ENCODE measurements at regions not wholly inside any gene's neighbourhood (a gene's known extent, or its start where the extent isn't known, plus 50 kb on each side); places are given as distances from the start of the nearest gene placed in this dataset.
"Not testable (repeated sequence)": the region's sequence is repeated elsewhere in the genome, so short reads cannot be mapped to it uniquely, and the experiment has no call there.

DNA sequence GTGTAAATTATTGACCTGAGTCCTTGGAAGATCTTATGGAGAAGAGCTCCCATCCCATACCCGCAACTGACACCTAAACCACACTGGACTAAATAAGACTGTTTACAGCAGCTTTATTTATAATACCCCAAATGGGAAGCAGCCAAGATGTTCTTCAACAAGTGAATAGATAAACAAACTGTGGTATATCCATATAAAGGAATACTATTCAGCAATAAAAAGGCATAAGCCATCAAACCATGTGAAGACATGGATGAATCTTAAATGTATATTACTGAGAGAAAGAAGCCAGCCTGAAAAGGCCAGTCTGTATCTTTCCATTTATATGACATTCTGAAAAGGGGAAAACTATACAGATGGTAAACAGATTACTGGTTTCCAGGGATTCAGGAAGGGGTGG, 212.7 kb downstream of the TPBG start:
- no peak for DNase-seq (ENCODE audit: low read depth, low spot score)

DNA sequence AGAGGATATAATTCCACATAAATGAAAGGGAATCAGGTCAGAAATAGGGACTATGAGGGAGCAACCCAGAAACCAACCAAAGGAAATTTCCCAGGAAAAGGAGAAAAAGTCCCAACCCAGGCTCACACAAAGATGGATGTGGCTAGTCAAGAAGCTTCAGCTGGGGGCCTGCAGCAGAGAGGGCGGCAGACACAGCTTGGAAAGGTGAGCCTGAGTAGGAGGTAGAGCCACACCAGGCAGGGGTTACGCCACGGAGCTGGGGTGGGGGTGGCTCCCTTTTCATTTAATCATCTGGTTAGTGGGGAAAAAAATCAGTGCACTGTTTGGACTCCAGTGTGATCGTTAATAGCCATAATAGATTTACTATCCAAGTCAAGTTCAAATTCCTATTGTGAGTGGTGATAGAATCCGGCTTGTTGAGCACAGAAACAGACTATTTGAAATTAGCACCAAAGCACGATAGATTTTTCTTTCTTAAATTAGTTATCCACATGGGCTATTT, 220.6 kb downstream of the TPBG start:
- DNase-seq (ENCODE audit: low read depth, low spot score) = no peak

DNA sequence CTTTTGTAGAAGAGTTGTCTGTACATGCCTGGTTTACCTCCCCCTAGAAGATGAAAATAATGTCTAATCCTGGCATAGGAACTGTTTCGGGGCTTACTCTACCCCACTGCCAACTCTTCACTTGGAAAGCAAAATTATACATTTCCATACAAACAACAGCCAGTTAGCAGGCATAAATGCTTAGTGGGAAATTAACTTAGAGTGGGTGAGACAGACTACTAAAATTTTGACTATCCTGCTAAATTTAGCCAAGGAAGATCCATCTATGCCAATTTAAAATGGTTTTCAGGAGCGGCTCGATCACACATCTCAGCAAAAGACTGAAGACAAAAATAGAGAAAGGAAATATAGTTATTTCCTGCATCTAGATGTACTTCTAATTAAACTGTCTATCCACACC, 221.2 kb downstream of the TPBG start:
- no peak for DNase-seq (ENCODE audit: low read depth, low spot score)

DNA sequence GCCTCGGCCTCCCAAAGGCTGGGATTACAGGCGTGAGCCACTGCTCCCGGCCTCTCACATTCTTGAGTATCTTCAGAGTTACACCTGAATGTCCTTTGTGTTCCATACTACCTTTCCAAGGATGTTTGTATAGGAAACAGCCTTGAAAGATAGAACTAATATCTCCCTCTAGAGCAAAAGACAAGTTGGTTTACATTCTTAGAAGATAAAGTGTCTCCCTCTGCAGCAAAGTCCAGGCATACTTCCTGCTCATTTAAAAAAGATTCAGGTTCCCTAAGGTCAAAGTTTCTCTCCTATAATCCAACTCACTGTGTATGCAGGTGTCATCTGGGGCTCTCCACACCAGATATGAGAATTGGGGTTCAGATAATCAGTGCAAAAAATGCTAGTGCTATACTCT, 224.4 kb downstream of the TPBG start:
- no peak for DNase-seq (ENCODE audit: low read depth, low spot score)

DNA sequence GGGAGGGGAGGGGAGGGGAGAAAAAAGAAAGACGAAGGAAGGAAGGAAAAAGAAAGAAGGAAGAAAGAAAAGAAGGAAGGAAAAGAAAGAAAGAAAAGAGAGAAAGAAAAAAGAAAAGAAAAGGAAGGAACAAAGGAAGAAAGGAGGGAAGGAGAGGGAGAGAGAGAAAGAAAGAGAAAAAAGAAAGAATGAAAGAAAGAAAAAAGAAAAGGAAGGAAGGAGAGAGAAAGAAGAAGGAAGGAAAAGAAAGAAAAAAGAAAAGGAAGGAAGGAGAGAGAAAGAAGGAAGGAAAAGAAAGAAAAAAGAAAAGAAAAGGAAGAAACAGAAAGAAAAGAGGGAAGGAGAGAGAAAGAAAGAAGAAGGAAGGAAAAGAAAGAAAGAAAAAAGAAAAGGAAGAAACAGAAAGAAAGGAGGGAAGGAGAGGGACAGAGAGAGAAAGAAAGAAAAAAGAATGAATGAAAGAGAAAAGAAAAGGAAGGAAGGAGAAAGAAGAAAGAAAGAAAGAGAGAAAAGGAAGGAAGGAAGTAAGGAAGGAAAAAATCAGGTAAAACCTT, 225.3 kb downstream of the TPBG start:
- DNase-seq (ENCODE audit: low read depth, low spot score) = no peak

DNA sequence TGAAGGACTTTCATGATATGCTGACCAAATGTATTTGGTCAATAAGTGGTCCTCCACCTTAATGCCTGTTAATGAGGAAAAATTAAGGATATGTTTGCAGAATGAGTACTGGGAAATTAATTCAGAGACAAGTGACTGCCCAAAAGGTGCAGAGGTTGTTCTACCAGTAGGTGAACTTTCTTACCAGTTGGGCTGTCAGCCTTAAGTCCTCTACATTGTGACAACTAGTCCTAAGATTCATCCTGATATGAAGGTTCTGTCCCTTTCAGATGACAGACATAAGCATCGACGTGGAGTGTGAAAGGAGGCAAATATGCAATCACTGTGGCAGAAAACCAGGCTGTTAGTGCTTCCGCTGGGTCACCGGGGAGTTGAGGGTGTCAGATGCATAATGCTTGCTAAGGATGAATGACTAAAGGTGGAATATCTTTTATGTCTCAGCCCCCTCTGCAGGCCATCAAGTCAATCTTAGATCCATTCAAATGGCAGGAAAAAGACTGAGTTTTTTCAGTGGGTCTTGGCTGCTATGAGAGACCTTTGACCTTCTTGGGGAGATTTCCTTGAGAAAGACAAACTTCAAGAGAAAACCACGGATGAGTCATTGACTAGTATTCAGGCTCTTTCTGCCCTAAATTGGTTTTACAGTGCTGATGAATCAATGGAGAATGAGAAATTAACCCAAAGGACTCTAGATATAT, 226.0 kb downstream of the TPBG start:
- DNase-seq (ENCODE audit: low read depth, low spot score) = peak; percentile 61

DNA sequence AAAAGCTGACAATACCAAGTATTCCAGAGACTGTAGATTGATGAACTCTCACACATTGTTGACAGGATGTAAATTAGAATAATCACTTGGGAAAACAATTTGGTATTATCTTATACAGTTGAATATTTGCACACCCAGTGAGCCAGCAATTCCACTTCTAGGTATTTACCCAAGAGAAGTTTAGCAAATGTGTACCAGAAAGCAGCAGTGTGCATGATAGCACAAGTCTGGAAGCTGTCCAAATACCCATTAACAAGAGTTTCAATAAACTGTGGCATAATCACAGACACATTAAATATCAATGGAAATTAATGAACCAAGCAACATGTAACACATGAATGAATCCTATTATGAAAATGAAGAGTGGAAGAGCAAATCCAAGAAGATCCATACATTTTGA, 233.6 kb downstream of the TPBG start:
- DNase-seq (ENCODE audit: low read depth, low spot score) = no peak

DNA sequence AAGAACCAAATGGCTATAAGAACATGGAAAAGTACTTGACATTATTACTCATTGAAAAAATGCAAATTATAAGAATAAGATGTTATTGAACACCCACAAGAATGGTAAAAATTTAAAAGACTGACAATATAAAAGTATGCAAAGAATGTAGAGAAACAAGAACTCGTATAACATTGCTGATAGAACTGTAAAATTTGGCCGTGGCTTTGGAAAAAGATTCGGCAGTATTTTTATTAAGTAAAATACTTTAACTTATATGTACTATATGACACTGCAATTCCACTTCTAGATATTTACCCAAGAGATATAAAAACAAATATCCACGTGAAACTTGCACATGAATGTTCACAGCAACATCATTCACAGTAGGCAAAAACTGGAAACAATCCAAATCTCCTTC, 239.2 kb downstream of the TPBG start:
- DNase-seq (ENCODE audit: low read depth, low spot score) = peak; percentile 17

DNA sequence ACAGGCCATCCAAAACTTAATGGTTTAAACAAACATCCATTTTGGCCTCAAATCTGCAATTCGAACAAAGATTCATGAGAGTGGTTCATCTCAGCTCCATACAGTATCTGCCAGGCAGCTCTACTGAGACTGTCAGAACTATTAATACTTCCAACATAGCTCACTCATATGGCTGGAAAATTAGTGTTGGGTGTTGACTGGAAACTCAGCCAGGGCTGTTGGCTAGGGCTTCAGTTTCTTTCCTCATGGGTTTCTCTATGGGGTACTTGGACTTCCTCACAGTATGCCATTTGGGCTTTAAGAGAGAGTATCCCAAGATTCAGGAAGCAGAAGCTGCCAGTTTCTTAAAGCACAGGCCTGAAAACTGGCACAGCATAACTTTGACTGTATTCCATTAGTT, 240.3 kb downstream of the TPBG start:
- DNase-seq (ENCODE audit: low read depth, low spot score) = no peak

DNA sequence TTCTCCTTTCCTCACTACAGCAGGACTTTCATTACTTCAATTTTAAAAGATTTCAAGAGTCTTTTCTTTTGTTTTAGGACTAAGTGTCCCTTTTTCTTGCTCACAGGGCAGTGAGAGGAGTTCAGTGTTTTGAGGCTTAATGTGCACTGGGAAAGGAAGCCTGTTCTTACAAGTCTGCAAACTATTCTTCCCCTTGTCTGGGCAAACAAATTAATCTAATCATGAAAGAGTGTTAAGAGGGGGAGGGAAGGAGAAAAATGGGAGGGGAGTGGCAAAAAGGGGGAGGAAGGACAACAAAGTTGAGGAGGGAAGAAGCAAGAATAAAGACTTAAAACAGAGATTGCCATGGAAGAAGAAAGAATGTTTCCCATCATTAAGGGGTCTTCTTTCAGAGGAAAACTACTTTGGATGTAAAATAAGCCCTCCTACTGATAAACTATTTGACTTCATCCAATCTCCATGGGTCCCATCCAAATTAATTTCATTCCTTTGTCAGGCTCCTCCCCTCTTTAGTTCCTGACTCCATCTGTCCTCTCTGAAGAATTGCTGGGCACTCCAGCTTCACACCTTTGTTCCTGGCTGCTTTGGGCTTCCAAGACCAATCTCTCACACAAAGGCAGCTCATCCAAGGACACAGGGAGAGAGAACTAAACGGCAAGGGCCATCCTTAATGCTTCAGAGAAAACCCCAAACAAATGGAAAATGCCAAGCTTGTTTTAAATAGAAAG, 244.5 kb downstream of the TPBG start:
- DNase-seq (ENCODE audit: low read depth, low spot score) = no peak

DNA sequence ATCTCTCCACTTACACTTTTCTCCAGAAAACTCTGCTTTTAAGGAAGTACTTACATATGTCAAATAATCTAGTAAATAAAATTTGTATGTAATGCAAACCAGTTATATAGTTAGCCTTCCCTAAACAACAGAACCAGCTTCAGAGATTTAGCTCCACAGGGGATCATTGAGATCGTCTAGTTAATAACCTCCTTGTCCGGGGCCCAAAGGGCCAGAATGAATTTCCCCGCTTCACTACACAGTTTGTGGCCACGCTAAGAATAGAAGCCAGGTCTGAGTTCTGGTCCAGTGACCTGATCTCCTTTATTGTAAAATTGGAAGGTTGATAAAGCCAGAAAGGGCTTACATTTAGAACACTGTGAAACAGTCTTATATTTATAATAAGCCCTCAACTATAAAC, 245.2 kb downstream of the TPBG start:
- no peak for DNase-seq (ENCODE audit: low read depth, low spot score)

DNA sequence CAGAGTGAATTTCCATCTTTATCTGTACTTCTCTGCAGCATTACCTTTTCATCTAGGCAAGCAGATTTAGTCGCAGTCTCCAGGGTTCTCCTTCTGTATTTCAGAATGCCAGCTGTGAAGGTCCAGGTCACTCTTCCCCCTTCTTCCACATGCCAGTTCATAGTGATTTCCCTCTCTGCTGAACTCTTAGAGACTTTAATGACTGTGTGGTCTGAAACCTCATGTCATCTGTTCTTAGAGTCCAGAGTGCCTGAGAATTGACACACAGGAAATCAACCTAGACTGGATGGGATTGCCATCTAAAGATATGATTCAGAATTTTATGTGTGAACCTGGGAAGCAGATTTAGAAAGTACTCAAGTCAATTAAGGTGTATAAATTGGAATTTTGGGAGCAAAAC, 248.1 kb downstream of the TPBG start:
- no peak for DNase-seq (ENCODE audit: low read depth, low spot score)

DNA sequence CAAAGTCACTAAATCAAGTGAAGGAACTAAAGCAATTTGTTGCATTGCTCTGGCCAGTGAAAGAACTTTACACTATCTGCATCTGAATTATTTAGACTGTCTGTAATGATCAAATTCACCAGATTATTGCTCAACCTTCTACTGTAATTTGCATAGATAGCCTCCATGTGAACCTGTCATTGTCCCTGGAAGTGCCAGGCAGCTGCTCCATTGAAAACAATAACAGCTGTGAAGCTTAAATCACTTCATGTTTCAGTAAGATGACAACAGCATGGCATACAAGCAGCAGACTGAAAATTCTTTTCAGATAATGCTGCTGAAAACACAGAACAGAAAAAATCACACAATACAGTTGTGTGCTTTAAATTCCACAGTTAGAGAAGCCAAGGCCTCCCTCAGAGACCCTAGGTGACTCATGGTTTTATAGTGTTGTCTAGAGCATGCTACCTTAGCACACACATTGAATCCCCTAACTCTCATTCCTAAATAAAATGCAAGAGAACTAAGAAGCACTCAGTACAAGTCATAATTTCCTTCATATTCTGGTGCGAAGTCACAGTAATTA, 248.9 kb downstream of the TPBG start:
- DNase-seq (ENCODE audit: low read depth, low spot score) = no peak

DNA sequence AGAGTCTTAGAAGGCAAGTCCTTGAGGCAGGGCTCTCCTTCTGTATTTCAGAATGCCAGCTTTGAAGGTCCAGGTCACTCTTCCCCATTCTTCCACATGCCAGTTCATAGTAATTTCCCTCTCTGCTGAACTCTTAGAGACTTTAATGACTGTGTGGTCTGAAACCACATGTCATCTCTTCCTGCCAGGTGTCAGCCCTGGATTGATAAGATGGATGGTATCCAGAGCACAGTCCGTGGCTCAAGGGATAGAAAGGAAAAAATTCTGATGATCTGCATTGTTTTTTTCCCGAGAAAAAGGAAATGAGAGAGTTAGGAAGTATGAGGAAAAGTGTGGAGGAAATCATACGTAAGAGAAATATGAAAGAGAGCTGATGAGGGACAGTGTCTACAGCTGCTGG, 250.9 kb downstream of the TPBG start:
- no peak for DNase-seq (ENCODE audit: low read depth, low spot score)

DNA sequence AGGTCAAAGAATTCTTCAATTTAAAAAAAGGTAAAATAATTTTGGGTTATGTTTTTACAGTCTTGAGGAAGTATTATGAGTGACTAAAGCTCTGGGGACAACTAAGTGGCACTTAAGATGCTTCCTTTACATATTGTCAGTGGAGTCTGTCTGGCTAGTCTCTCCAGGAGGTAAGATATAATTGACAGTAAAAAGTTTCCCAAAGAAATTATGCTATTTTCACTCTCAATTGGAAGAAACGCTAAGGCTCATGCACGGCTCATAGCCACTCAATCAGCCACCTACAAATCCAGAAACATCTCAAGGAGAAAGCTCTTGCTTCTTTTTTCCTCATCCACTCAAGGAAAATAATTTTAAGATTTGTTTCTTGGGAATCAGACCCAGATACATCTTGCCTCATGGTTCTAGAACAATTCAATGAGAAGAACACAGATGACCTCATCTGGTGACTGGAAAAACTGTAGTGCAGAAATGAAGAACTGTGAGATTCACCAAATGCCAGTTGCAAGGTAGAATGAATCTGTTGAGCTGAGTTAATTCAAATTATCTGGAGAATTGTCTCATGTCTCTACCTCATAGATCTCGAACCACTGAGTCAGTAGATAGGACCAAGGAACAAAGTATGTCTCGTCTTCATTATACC, 252.9 kb downstream of the TPBG start:
- DNase-seq (ENCODE audit: low read depth, low spot score) = no peak

DNA sequence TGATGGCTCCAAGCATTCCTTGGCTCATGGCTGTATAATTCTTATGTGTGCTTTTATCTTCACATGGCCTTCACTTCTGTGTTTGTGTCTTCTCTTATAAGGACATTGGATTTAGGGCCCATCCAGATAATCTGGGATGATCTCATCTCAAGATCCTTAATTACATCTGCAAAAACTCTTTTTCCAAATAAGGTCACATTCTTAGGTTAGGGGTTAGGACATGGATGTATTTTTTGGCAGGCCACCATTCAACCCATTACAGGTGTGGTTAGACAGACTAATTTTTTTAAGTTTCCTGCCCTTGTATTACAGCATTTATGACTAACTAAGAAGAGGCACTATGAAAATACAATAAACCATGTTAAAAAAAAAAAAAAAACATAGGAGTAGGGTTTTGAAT, 254.0 kb downstream of the TPBG start:
- no peak for DNase-seq (ENCODE audit: low read depth, low spot score)

DNA sequence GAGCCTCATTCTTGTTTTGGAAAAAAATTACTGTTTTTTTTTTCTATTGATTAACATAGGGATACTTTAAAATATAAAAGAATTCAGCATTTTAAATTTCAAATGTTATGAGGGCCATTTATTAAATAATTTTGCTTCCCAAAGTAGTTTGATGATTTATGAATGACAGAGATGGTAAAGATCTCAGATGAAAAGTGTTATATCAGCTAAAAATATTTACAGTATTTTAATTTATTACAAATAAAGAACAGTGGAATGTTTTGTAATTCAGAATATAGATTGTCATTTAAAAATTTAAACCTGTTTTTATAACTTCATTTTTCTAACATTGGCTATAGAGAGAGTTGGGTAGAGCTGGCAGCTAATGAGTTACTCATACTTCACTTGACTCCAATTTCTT, 256.0 kb downstream of the TPBG start:
- DNase-seq (ENCODE audit: low read depth, low spot score) = no peak

DNA sequence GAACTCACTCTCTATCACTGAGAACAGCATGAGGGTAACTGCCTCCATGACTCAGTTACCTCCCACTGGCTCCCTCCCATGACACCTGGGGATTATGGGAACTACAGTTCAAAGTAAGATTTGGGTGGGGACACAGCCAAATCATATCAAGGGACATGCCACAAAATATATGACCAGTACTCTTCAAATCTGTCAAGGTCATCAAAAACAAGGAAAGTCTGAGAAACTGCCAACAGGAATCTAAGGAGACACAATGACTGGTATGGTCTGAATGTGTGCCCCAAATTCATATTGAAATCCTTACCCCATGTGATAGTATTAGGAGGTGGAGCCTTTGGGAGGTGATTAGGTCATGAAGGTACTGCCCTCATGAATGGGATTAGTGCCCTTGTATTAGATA, 258.8 kb downstream of the TPBG start:
- DNase-seq (ENCODE audit: low read depth, low spot score) = no peak

DNA sequence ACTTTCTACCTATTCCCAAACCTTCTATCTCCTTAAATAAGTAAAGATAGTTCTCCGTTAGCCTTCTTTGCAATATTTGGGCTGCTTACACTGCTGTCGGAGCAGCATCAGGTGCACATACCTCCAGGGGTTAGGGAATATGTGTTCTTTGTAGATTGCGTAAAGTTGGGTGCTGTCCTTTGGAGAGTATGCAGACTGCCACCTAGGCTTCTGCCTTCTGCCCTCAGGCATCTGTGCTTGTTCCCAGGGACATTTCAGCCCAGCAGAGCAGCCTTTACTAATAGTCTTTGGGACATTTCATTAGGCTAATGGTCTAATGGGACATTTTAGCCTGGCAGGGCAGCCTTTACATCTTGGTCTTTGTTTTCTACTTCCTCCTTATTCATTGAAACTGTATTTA, 260.6 kb downstream of the TPBG start:
- DNase-seq (ENCODE audit: low read depth, low spot score) = no peak

DNA sequence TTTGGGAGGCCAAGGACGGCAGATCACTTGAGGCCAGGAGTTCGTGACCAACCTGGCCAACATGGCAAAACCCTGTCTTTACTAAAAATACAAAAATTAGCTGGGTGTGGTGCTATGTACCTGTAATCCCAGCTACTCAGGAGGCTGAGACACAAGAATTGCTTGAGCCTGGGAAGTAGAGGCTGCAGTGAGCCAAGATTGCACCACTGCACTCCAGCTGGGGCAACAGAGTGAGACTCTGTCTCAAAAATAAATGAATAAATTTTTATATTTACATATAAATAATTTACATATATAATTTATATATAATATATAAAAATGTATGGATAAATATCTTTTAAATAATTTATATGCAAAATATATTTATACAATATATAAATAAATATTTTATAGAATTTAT, 263.3 kb downstream of the TPBG start:
- DNase-seq (ENCODE audit: low read depth, low spot score) = not testable (repeated sequence)

DNA sequence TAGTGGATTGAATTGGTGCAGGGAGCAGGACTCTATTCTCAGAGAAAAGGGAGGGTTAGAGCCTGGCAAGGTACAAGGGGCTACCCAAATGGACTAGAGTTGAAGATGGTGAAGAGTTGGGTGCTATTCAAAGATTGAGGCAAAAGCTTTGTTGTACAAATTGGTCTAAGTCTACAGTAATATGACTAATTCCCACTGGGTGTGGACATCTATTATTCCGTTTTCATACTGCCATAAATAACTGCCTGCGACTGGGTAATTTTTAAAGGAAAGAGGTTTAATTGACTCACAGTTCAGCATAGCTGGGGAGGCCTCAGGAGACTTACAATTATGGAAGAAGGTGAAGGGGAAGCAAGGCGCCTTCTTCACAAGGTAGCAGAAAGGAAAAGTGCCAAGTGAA, 266.3 kb downstream of the TPBG start:
- no peak for DNase-seq (ENCODE audit: low read depth, low spot score)

DNA sequence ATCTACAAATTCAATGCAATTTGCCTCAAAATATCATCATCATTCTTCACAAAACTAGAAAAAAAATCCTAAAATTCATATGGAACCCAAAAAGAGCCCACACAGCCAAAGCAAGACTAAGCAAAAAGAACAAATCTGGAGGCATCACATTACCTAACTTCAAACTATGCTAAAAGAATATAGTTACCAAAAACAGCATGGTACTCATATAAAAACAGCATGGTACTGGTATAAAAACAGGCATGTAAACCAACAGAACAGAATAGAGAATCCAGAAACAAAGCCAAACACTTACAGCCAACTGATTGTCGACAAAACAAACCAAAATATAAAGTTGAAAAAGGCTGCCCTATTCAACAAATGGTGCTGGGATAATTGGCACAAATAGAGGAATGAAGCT, 278.1 kb downstream of the TPBG start:
- DNase-seq (ENCODE audit: low read depth, low spot score) = no peak

Measured in brain pericyte (primary cell).